ENCODE measurements at regions not wholly inside any gene's neighbourhood (a gene's known extent, or its start where the extent isn't known, plus 50 kb on each side); places are given as distances from the start of the nearest gene placed in this dataset.

DNA sequence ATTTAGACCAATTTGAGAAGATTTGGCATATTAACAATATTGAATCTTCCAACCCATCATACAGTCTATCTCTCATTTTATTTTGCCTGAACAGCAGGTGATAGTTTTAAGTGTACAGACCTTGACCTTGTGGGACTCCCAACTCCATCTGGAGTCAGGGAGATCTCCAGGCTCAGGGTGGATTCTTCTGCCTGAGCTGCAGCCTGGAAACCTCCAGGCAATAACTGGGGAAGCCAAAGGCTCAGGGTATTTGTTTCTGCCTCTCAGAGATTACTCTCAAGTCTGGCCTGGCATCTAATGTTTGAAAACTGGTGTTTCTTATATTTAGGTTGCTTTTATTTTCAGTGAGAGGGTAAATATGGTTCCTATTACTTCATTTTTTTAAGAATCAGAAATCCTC, 102.1 kb upstream of the C1QTNF9B start:
- Histone ChIP-seq H3K9ac (replicated peaks; ENCODE audit: extremely low read depth, insufficient read depth, low read length) (no peak overlapping the region), H3K36me3 (ENCODE audit: control insufficient read depth in 2 of 2, extremely low read depth in 1 of 2, insufficient read depth in 2 of 2, low read length in 2 of 2) (no peaks in the 10 kb centered on the region), H3K4me2 (ENCODE audit: insufficient read depth, low read length) (no peak overlapping the region), H3K27me3 (ENCODE audit: control insufficient read depth in 2 of 2, insufficient read depth in 2 of 2, low read length in 2 of 2) (peaks cover 3 to 5% of the 10 kb centered on the region in 2 experiments), H3K27ac (ENCODE audit: insufficient read depth, low read depth, low read length) (no peak overlapping the region), H3K9me3 (replicated peaks; ENCODE audit: control insufficient read depth, insufficient read depth, low read length) (no peaks in the 10 kb centered on the region), H3K9me1 (replicated peaks; ENCODE audit: control insufficient read depth, extremely low read depth, insufficient read depth, low read length) (no peaks in the 10 kb centered on the region), H2AFZ (ENCODE audit: low read depth, low read length) (no peak overlapping the region), H3K4me1 (ENCODE audit: control insufficient read depth, extremely low read depth, insufficient read depth, low read length) (no peaks in the 10 kb centered on the region), H4K20me1 (replicated peaks; ENCODE audit: control insufficient read depth, extremely low read depth, insufficient read depth, low read length) (no peaks in the 10 kb centered on the region), H3K4me3 (replicated peaks in 1 of 3; ENCODE audit: insufficient read depth in 1 of 3, low read depth in 1 of 3, low read length in 3 of 3) (no peak overlapping the region), H3K79me2 (ENCODE audit: control insufficient read depth, insufficient read depth, low read length) (no peaks in the 10 kb centered on the region)
- DNase-seq (ENCODE audit: low read depth, low spot score) (no peak), FAIRE-seq (no peak)
- intact Hi-C loops (cut with micrococcal nuclease) (no loop called here), dilution Hi-C loops (cut with MboI; ENCODE audit: extremely low pct_ligation_motif_present, low sequenced_read_pairs) (no loop called here)
- ChIA-PET CTCF (interaction anchor here (0.8 to 1.0 kb wide), 2 partner anchors 8 to 39 kb away, joined by 3 read pairs; no protein-coding TSS in a partner anchor), POLR2A (no interaction called here)
- TF ChIP-seq POLR2A (IDR thresholded peaks at IDR 0.05; ENCODE audit: low read depth, low read length) (no peak), FOS (IDR thresholded peaks at IDR 0.05; ENCODE audit: borderline replicate concordance, insufficient read depth, low read length) (no peak), GATA2 (IDR thresholded peaks at IDR 0.05; ENCODE audit: insufficient read depth, insufficient read length, low read depth, low read length) (no peak), POLR2AphosphoS5 (IDR thresholded peaks at IDR 0.05; ENCODE audit: insufficient read depth, low read depth, low read length) (no peak), EZH2 (IDR thresholded peaks at IDR 0.05; ENCODE audit: borderline replicate concordance, low read depth, low read length, severe bottlenecking) (no peak), MYC (IDR thresholded peaks at IDR 0.05; ENCODE audit: low read depth, low read length) (no peak), JUN (IDR thresholded peaks at IDR 0.05; ENCODE audit: borderline replicate concordance, insufficient read depth, insufficient read length, low read depth) (no peak)
- TF ChIP-seq, protein P1, sequence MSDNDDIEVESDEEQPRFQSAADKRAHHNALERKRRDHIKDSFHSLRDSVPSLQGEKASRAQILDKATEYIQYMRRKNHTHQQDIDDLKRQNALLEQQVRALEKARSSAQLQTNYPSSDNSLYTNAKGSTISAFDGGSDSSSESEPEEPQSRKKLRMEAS (IDR thresholded peaks at IDR 0.05; ENCODE audit: insufficient read depth, insufficient read length): no peak
- TF ChIP-seq, protein P2, sequence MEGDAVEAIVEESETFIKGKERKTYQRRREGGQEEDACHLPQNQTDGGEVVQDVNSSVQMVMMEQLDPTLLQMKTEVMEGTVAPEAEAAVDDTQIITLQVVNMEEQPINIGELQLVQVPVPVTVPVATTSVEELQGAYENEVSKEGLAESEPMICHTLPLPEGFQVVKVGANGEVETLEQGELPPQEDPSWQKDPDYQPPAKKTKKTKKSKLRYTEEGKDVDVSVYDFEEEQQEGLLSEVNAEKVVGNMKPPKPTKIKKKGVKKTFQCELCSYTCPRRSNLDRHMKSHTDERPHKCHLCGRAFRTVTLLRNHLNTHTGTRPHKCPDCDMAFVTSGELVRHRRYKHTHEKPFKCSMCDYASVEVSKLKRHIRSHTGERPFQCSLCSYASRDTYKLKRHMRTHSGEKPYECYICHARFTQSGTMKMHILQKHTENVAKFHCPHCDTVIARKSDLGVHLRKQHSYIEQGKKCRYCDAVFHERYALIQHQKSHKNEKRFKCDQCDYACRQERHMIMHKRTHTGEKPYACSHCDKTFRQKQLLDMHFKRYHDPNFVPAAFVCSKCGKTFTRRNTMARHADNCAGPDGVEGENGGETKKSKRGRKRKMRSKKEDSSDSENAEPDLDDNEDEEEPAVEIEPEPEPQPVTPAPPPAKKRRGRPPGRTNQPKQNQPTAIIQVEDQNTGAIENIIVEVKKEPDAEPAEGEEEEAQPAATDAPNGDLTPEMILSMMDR (IDR thresholded peaks at IDR 0.05; ENCODE audit: extremely low read depth in 1 of 2, insufficient read depth in 1 of 2, low read depth in 1 of 2, low read length in 2 of 2): no peak
- no TSS peak for BruUV-seq (replicated peaks)

Measured in endothelial cell of umbilical vein (primary cell).